Lung (tissue), 11 donors: ENCODE measurements at regions not wholly inside any gene's neighbourhood (a gene's known extent, or its start where the extent isn't known, plus 50 kb on each side); places are given as distances from the start of the nearest gene placed in this dataset.

ENCODE experiments used
- ATAC-seq: fragments of 200-7000 bp; cut with Tn5 transposase; one replicate; pipeline ENCODE4 v1.9.1; 2020; ENCODE audit warnings: moderate number of reproducible peaks; ENCODE audit not compliant: insufficient read depth, low FRiP score
- DNase-seq, 3 donors: peaks; one replicate each; pipeline ENCODE4 v3.0.0-alpha.2; 2013 to 2017
- H3K27ac ChIP-seq, 2 donors: one replicate each; pipeline ENCODE4 v1.5.1; 2013; ENCODE audit warnings: mild to moderate bottlenecking in 2 of 2, moderate library complexity in 2 of 2, control low read depth in 1 of 2, inconsistent platforms in 1 of 2, low read depth in 1 of 2, low read length in 1 of 2
- H3K27me3 ChIP-seq, 3 donors: one replicate each; pipeline ENCODE4 v1.5.1; 2013; ENCODE audit warnings: low read length in 2 of 3; ENCODE audit not compliant: control insufficient read depth in 3 of 3, insufficient read depth in 3 of 3
- H3K36me3 ChIP-seq, 4 donors: one replicate each; pipeline ENCODE4 v1.5.1; 2013; ENCODE audit warnings: low read length in 4 of 4, mild to moderate bottlenecking in 1 of 4, moderate library complexity in 1 of 4; ENCODE audit not compliant: control insufficient read depth in 4 of 4, insufficient read depth in 4 of 4
- H3K4me1 ChIP-seq, 5 donors: one replicate each; pipeline ENCODE4 v1.5.1; 2013; ENCODE audit warnings: low read length in 5 of 5, mild to moderate bottlenecking in 2 of 5, moderate library complexity in 1 of 5; ENCODE audit not compliant: control insufficient read depth in 5 of 5, insufficient read depth in 5 of 5
- H3K4me3 ChIP-seq: one replicate; pipeline ENCODE4 v1.5.1; 2013; ENCODE audit warnings: mild to moderate bottlenecking, control low read depth, moderate library complexity
- H3K9ac ChIP-seq, 2 donors: one replicate each; pipeline ENCODE4 v1.5.1; 2013; ENCODE audit warnings: low read length in 2 of 2, control low read depth in 1 of 2; ENCODE audit not compliant: insufficient read depth in 1 of 2
- H3K9me3 ChIP-seq, 4 donors: one replicate each; pipeline ENCODE4 v1.5.1; 2013; ENCODE audit warnings: low read length in 3 of 4, mild to moderate bottlenecking in 1 of 4, moderate library complexity in 1 of 4; ENCODE audit not compliant: control insufficient read depth in 4 of 4, insufficient read depth in 3 of 4
- CTCF ChIP-seq: IDR thresholded peaks from 2 replicates; pipeline ENCODE4 v1.5.1; 2012; ENCODE audit warnings: mild to moderate bottlenecking; ENCODE audit errors: control extremely low read depth, extremely low read depth
- WGBS, 2 donors: extraction: QIAGEN DNeasy Blood & Tissue Kit; methylation state at CpG; one replicate each; pipeline ENCODE4 v1.1.7; 2013; 5-methylcytosine and 5-hydroxymethylcytosine counted together
- donor health status: control.
- donor health status: control.
- donor health status: Bipolar disorder and iron deficiency.
- donor health status: healthy.
- donor health status: DM: yes; HTN: yes; CAD: no.

DNA sequence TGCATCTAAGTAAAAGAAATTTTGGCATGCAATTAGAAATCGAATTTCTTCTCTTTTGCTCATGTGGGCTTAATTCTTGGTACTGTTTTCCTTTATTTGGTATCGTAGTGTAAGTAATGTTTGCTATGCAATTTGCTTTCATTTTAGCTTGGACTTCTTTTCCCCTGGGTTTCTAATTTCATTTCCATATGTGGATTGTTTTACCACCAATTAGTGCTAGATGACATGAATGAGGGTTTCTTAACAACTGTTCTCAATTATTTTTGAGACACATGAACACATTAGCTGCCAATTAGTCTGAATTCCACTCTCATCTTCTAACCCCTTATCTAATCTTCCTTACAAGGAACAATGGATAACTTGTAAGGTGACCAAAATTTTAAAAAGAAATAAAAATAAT, 1047.2 kb upstream of the PIK3C3 start:
- no peak for ATAC-seq
- Histone ChIP-seq H3K27me3 (no peaks in the 10 kb centered on the region), H3K9ac (no peak overlapping the region), H3K4me3 (no peak overlapping the region), H3K4me1 (no peaks in the 10 kb centered on the region), H3K9me3 (no peaks in the 10 kb centered on the region), H3K27ac (no peak overlapping the region), H3K36me3 (no peaks in the 10 kb centered on the region)
- no peak for TF ChIP-seq CTCF
- peak in 2 of 3 donors; percentile 2 to 3 for DNase-seq
- 75 to 79% methylated on average over 2 of the region's 2 CpGs for WGBS, 2 donors

GRCh38 chr18:40904295-40904694, 1050.7 kb upstream of the PIK3C3 start:
- Histone ChIP-seq H3K36me3 (no peaks in the 10 kb centered on the region), H3K27ac (no peak overlapping the region), H3K4me1 (no peaks in the 10 kb centered on the region), H3K4me3 (no peak overlapping the region), H3K9me3 (no peaks in the 10 kb centered on the region), H3K9ac (no peak overlapping the region), H3K27me3 (no peaks in the 10 kb centered on the region)
- TF ChIP-seq CTCF = no peak
- ATAC-seq (no peak), DNase-seq (no peak)
- 0 to 41% methylated on average over 1 of the region's 1 CpG for WGBS, 2 donors

DNA sequence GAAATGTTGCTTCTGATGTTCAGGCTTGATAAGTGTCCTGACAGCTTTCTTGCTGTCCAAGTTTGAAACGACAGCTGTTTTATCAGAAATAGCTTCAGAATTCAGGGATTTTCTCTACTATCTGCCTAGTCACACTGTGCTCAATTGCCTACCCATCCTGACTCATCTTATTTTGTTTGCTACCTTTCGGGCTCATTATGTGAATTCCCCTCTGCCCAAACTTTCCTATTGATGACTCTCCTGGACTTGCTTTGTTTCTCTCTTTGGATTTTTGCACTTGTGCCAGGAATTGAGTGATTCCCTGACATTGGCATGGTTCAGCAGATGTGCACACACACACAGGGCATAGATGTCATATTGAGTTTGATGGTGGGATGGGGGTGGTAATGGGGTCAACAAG, 1052.6 kb upstream of the PIK3C3 start:
- no peak for TF ChIP-seq CTCF
- no peak overlapping the region for H3K27ac ChIP-seq
- WGBS, 2 donors = 76 to 85% methylated on average over 2 of the region's 2 CpGs
- H3K27me3 ChIP-seq = no peaks in the 10 kb centered on the region
- no peaks in the 10 kb centered on the region for H3K4me1 ChIP-seq
- H3K36me3 ChIP-seq = no peaks in the 10 kb centered on the region
- no peak overlapping the region for H3K9ac ChIP-seq
- no peak overlapping the region for H3K4me3 ChIP-seq
- H3K9me3 ChIP-seq = no peaks in the 10 kb centered on the region
- DNase-seq (no peak), ATAC-seq (no peak)

- no peak for DNase-seq
- Histone ChIP-seq H3K27me3 (no peaks in the 10 kb centered on the region), H3K9ac (no peak overlapping the region), H3K27ac (no peak overlapping the region), H3K4me3 (no peak overlapping the region), H3K36me3 (no peaks in the 10 kb centered on the region), H3K4me1 (no peaks in the 10 kb centered on the region), H3K9me3 (peaks cover 0 to 2% (median under 1%) of the 10 kb centered on the region in 4 donors)
- ATAC-seq = no peak
- no peak for TF ChIP-seq CTCF
- WGBS, 2 donors = 89 to 95% methylated on average over 3 of the region's 3 CpGs
Measured at GRCh38 chr18:40897884-40898283, 1057.2 kb upstream of the PIK3C3 start.
